ENCODE measurements at regions not wholly inside any gene's neighbourhood (a gene's known extent, or its start where the extent isn't known, plus 50 kb on each side); places are given as distances from the start of the nearest gene placed in this dataset.
A peak's percentile ranks its signal among the peaks of the same experiment; 100 is the strongest.

DNA sequence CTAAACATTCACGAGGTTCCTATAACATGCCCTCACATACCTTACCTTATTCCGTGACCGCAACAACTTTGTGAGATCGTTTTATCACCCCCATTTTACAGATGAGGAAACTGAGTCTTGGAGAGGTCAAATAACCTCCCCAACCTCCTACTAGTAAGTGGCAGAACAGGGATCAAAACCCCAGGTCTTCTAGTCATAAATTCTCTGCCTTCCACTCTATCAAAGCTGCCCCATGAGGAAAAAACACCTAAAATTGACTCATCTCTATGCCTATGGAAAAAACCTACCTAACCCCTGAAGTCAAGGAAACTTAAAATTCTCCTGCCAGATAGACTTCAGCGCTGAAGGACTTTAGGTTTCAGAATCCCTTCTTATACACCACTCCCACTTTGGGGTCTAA lies 69.5 kb upstream of the ERRFI1 start:
- Histone ChIP-seq H3K9me3 (ENCODE audit: control insufficient read depth in 1 of 2, low read length in 2 of 2) (no peaks in the 10 kb centered on the region), H3K36me3 (ENCODE audit: control insufficient read depth in 1 of 2, insufficient read depth in 2 of 2, low read length in 2 of 2) (no peaks in the 10 kb centered on the region), H3K27me3 (ENCODE audit: control insufficient read depth in 1 of 2, insufficient read depth in 2 of 2, low read length in 2 of 2) (no peaks in the 10 kb centered on the region), H3K4me3 (ENCODE audit: low read depth in 1 of 2, low read length in 2 of 2) (no peak overlapping the region), H3K4me1 (ENCODE audit: control insufficient read depth in 1 of 2, insufficient read depth in 2 of 2, low read length in 2 of 2) (peaks cover 29 to 53% of the 10 kb centered on the region in 2 donors), H3K27ac (ENCODE audit: low read depth, low read length) (peak overlapping the region; percentile 67), H3K9ac (ENCODE audit: low read depth in 1 of 2, low read length in 2 of 2) (peak overlapping the region in 1 of 2 donors; percentile 55)

DNA sequence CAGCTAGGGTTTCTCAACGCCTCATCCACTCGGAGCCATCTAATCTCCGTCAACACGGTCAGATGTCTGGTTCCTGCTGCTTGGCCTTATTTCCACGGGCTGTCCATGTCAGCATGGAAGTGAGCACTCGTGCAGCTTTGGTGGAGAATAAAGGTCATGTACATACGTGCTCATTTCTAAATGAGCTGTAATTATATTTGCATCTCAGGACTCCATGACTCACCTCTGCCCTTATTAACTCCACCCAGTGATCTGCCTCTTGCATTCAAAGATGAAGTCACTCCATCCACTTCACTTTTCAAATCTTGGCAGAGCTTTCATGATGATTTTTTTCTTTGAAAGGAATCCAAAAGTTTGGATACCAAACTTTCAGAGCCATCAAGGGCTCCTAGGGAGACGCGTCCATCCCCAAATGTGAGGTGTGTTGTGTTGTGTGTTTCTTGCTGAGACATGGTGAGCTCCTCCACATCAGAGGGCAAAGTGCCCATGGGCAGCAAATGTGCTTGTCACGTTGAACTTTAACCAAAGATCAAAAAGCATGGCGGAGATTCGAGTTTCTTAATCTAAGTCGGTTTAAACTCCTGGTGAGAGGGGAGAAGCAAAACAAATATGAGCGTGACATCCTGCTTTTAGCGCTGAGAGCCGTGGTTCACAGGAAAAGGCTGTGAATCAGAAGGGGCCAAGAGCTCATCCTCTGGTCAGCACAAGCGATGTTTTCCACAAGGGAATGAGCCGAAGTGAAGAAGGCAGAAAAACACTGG lies 68.6 kb upstream of the ERRFI1 start:
- Histone ChIP-seq H3K27ac (ENCODE audit: low read depth, low read length) (peak overlapping the region; percentile 65), H3K4me3 (ENCODE audit: low read depth in 1 of 2, low read length in 2 of 2) (peak overlapping the region; percentile 2 to 46), H3K9me3 (ENCODE audit: control insufficient read depth in 1 of 2, low read length in 2 of 2) (no peaks in the 10 kb centered on the region), H3K4me1 (ENCODE audit: control insufficient read depth in 1 of 2, insufficient read depth in 2 of 2, low read length in 2 of 2) (peaks cover 29 to 58% of the 10 kb centered on the region in 2 donors), H3K36me3 (ENCODE audit: control insufficient read depth in 1 of 2, insufficient read depth in 2 of 2, low read length in 2 of 2) (no peaks in the 10 kb centered on the region), H3K9ac (ENCODE audit: low read depth in 1 of 2, low read length in 2 of 2) (peak overlapping the region; percentile 13 to 19), H3K27me3 (ENCODE audit: control insufficient read depth in 1 of 2, insufficient read depth in 2 of 2, low read length in 2 of 2) (no peaks in the 10 kb centered on the region)

DNA sequence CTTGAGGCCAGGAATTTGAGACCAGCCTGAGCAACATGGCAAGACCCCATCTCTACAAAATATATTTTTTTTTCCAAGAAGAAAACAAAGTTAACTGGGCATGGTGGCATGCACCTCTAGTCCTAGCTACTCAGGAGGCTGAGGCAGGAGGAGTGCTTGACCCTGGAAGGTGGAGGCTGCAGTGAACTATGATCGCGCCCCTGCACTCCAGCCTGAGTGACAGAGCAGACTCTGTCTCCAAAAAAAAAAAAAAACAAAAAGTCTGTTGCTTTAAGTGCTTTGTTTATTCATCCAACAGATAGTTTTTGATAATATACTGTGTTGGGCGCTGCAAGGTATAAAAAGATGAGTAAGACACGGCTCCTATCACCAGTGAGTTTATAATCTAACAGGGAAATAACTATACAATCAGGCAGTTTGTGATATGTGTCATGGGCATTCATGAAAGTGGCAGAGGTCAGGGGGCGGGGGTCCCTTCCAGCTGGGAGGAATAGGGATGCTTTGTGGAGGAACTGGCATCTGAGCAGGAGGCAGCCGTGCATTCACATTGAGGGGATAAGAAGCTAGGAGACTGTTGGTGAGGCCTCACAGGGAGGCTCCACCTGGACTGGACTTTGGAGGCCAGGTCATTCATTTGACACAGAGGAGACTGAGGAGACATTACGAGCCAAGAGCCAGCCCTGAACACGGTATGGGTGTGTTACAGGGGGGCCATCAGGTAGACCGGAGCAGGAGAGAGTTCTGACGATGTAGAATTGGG lies 67.3 kb upstream of the ERRFI1 start:
- Histone ChIP-seq H3K9me3 (ENCODE audit: control insufficient read depth in 1 of 2, low read length in 2 of 2) (no peaks in the 10 kb centered on the region), H3K9ac (ENCODE audit: low read depth in 1 of 2, low read length in 2 of 2) (peak overlapping the region in 1 of 2 donors; percentile 1), H3K27me3 (ENCODE audit: control insufficient read depth in 1 of 2, insufficient read depth in 2 of 2, low read length in 2 of 2) (no peaks in the 10 kb centered on the region), H3K27ac (ENCODE audit: low read depth, low read length) (peak overlapping the region; percentile 55), H3K4me1 (ENCODE audit: control insufficient read depth in 1 of 2, insufficient read depth in 2 of 2, low read length in 2 of 2) (peaks cover 29 to 58% of the 10 kb centered on the region in 2 donors), H3K36me3 (ENCODE audit: control insufficient read depth in 1 of 2, insufficient read depth in 2 of 2, low read length in 2 of 2) (no peaks in the 10 kb centered on the region), H3K4me3 (ENCODE audit: low read depth in 1 of 2, low read length in 2 of 2) (peak overlapping the region in 1 of 2 donors; percentile 2)

DNA sequence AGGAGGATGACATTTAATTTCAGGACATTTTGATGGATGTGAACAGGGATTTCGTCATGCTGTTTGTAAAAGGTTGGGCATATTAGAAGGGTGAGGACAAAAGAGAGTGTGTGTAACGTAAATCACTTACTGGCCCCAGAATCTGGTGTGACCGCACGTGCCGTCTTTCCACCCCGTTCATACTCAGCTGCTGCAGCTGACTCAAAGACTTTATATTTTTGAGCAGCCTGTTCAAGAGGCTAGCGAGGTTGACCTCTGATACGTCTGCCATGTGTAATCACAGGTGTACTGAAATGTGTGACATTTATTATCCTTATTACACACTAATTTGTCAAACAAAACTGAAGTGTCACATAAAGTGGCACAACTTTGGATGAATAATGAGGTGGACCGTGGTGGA lies 66.5 kb upstream of the ERRFI1 start:
- no peaks in the 10 kb centered on the region for H3K27me3 ChIP-seq (ENCODE audit: control insufficient read depth in 1 of 2, insufficient read depth in 2 of 2, low read length in 2 of 2)
- H3K9me3 ChIP-seq (ENCODE audit: control insufficient read depth in 1 of 2, low read length in 2 of 2), result no peaks in the 10 kb centered on the region
- no peaks in the 10 kb centered on the region for H3K36me3 ChIP-seq (ENCODE audit: control insufficient read depth in 1 of 2, insufficient read depth in 2 of 2, low read length in 2 of 2)
- H3K27ac ChIP-seq (ENCODE audit: low read depth, low read length), result peak overlapping the region; percentile 44
- no peak overlapping the region for H3K4me3 ChIP-seq (ENCODE audit: low read depth in 1 of 2, low read length in 2 of 2)
- H3K9ac ChIP-seq (ENCODE audit: low read depth in 1 of 2, low read length in 2 of 2), result no peak overlapping the region
- H3K4me1 ChIP-seq (ENCODE audit: control insufficient read depth in 1 of 2, insufficient read depth in 2 of 2, low read length in 2 of 2), result peaks cover 26 to 54% of the 10 kb centered on the region in 2 donors

DNA sequence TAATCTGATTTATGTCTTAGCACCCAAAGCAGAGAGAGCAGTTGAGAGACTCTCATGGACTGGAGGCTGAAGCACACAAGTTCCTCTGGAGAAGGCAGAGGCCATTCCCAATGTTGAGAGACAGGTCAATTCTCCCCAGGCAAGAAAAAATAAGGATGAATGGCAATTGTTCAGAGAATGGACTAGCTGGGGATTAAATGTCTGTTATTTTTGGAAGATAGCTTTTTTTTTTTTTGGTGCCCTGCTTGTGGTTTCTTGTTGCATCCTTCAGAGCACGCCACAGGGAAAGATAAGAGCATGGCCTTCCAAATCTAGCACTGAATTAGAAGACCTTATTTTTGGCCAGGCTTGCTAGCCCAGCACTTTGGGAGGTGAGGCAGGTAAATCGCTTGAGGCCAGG lies 65.6 kb upstream of the ERRFI1 start:
- H3K36me3 ChIP-seq (ENCODE audit: control insufficient read depth in 1 of 2, insufficient read depth in 2 of 2, low read length in 2 of 2), result no peaks in the 10 kb centered on the region
- H3K4me3 ChIP-seq (ENCODE audit: low read depth in 1 of 2, low read length in 2 of 2), result no peak overlapping the region
- no peaks in the 10 kb centered on the region for H3K9me3 ChIP-seq (ENCODE audit: control insufficient read depth in 1 of 2, low read length in 2 of 2)
- peak overlapping the region; percentile 13 for H3K27ac ChIP-seq (ENCODE audit: low read depth, low read length)
- no peaks in the 10 kb centered on the region for H3K27me3 ChIP-seq (ENCODE audit: control insufficient read depth in 1 of 2, insufficient read depth in 2 of 2, low read length in 2 of 2)
- peak overlapping the region in 1 of 2 donors; percentile 26 for H3K9ac ChIP-seq (ENCODE audit: low read depth in 1 of 2, low read length in 2 of 2)
- H3K4me1 ChIP-seq (ENCODE audit: control insufficient read depth in 1 of 2, insufficient read depth in 2 of 2, low read length in 2 of 2), result peaks cover 26 to 44% of the 10 kb centered on the region in 2 donors

DNA sequence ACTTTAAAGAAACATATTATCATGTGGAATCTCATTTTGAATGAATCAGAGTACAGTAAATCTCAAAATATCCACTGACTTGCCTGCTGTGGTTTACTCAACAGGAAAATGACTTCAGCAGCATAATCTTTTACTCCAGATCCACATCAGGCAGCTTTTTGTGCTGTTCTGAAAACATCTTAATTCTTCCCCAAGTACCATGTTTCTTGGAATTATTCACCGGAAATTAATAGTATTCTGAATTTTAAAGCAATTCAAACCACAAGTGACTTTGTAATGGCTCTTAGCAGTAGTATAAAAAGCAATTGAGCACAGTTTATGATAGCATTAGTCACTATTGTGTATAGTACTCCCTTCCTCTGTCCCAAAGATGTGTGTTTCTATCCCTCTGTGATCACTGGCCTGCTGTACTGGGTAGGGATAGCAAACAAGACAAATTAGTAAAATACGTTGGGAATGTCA lies 64.2 kb upstream of the ERRFI1 start:
- no peak overlapping the region for H3K27ac ChIP-seq (ENCODE audit: low read depth, low read length)
- H3K36me3 ChIP-seq (ENCODE audit: control insufficient read depth in 1 of 2, insufficient read depth in 2 of 2, low read length in 2 of 2), result no peaks in the 10 kb centered on the region
- no peak overlapping the region for H3K9ac ChIP-seq (ENCODE audit: low read depth in 1 of 2, low read length in 2 of 2)
- no peaks in the 10 kb centered on the region for H3K27me3 ChIP-seq (ENCODE audit: control insufficient read depth in 1 of 2, insufficient read depth in 2 of 2, low read length in 2 of 2)
- H3K9me3 ChIP-seq (ENCODE audit: control insufficient read depth in 1 of 2, low read length in 2 of 2), result no peaks in the 10 kb centered on the region
- H3K4me3 ChIP-seq (ENCODE audit: low read depth in 1 of 2, low read length in 2 of 2), result no peak overlapping the region
- H3K4me1 ChIP-seq (ENCODE audit: control insufficient read depth in 1 of 2, insufficient read depth in 2 of 2, low read length in 2 of 2), result peaks cover 20 to 30% of the 10 kb centered on the region in 2 donors

DNA sequence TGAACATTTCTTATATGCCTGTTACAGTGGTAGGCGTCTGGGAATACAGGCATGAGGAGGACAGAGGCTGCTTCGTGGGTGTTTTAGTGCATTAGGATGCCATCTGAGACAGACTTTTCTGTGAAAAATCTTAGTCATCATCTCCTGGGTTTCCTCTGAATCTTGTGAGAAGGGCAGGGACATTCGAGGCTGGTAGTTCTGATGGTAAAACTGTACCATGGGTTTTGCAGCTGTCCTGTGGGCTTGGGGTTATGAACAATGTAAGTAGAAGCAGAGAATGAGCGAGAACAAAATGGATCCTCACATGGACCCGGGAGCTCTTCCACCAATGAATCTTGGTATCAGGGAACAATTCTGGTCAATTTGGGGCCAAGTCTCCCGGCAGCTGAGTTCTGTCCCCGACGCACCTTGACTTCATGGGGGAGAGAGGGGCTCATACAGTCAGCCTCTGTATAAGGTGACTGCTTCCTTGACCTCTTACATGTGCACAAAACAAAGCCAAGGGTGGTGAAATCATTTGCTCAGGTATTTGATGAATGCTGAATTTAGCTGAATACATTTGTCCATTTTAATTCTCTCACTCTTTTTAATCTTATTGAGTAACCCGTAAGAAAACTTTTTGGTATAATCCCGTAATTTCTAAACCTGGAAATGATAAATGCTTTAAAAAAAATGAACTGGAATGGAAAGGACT lies 63.6 kb upstream of the ERRFI1 start:
- no peak overlapping the region for H3K4me3 ChIP-seq (ENCODE audit: low read depth in 1 of 2, low read length in 2 of 2)
- H3K27ac ChIP-seq (ENCODE audit: low read depth, low read length), result no peak overlapping the region
- no peak overlapping the region for H3K9ac ChIP-seq (ENCODE audit: low read depth in 1 of 2, low read length in 2 of 2)
- H3K36me3 ChIP-seq (ENCODE audit: control insufficient read depth in 1 of 2, insufficient read depth in 2 of 2, low read length in 2 of 2), result no peaks in the 10 kb centered on the region
- H3K27me3 ChIP-seq (ENCODE audit: control insufficient read depth in 1 of 2, insufficient read depth in 2 of 2, low read length in 2 of 2), result no peaks in the 10 kb centered on the region
- H3K4me1 ChIP-seq (ENCODE audit: control insufficient read depth in 1 of 2, insufficient read depth in 2 of 2, low read length in 2 of 2), result peaks cover 20 to 26% of the 10 kb centered on the region in 2 donors
- H3K9me3 ChIP-seq (ENCODE audit: control insufficient read depth in 1 of 2, low read length in 2 of 2), result no peaks in the 10 kb centered on the region

DNA sequence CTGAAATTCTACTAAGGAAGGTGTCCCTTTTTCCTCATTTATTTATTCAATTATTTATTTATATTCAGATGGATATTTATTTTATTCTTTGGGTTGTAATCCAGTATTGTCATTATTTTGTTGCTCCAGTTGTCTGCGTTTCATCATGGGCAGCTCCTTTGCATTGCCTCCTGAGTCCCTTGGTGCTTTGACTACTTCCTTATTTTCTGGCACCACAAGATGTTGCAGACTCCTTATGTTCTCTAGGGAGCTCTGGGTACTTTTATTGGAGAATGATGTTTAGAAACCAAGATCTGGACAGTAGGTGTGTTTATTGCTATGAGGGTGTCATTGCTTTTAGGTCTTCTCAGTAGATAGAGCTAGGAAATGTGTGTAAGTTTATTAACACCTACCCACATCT lies 59.9 kb upstream of the ERRFI1 start:
- no peak overlapping the region for H3K9ac ChIP-seq (ENCODE audit: low read depth in 1 of 2, low read length in 2 of 2)
- no peak overlapping the region for H3K27ac ChIP-seq (ENCODE audit: low read depth, low read length)
- peaks cover 17 to 19% of the 10 kb centered on the region in 2 donors for H3K4me1 ChIP-seq (ENCODE audit: control insufficient read depth in 1 of 2, insufficient read depth in 2 of 2, low read length in 2 of 2)

DNA sequence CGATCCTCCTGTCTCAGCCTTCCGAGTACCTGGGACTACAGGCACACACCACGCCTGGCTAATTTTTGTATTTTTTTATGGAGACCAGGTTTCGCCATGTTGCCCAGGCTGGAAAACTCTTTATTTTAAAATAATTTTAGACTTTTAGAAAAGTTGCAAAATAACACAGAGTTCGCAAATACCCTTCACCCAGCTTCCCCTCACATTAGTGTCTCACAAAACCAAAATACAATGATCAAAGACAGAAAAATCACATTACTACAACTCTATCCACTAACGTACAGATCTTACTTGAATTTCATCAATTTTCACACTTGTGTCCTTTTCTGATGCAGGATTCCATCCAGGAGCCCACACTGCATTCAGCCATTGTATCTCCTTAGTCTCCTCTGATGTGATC lies 58.8 kb upstream of the ERRFI1 start:
- H3K36me3 ChIP-seq (ENCODE audit: control insufficient read depth in 1 of 2, insufficient read depth in 2 of 2, low read length in 2 of 2), result no peaks in the 10 kb centered on the region
- no peaks in the 10 kb centered on the region for H3K27me3 ChIP-seq (ENCODE audit: control insufficient read depth in 1 of 2, insufficient read depth in 2 of 2, low read length in 2 of 2)
- no peak overlapping the region for H3K27ac ChIP-seq (ENCODE audit: low read depth, low read length)
- no peak overlapping the region for H3K4me3 ChIP-seq (ENCODE audit: low read depth in 1 of 2, low read length in 2 of 2)
- H3K9ac ChIP-seq (ENCODE audit: low read depth in 1 of 2, low read length in 2 of 2), result no peak overlapping the region
- peaks cover 13 to 17% of the 10 kb centered on the region in 2 donors for H3K4me1 ChIP-seq (ENCODE audit: control insufficient read depth in 1 of 2, insufficient read depth in 2 of 2, low read length in 2 of 2)
- no peaks in the 10 kb centered on the region for H3K9me3 ChIP-seq (ENCODE audit: control insufficient read depth in 1 of 2, low read length in 2 of 2)

More for the DNA sequence above, 59.9 kb upstream of the ERRFI1 start:
- no peaks in the 10 kb centered on the region for H3K9me3 ChIP-seq (ENCODE audit: control insufficient read depth in 1 of 2, low read length in 2 of 2)
- H3K36me3 ChIP-seq (ENCODE audit: control insufficient read depth in 1 of 2, insufficient read depth in 2 of 2, low read length in 2 of 2), result no peaks in the 10 kb centered on the region
- H3K27me3 ChIP-seq (ENCODE audit: control insufficient read depth in 1 of 2, insufficient read depth in 2 of 2, low read length in 2 of 2), result no peaks in the 10 kb centered on the region
- H3K4me3 ChIP-seq (ENCODE audit: low read depth in 1 of 2, low read length in 2 of 2), result no peak overlapping the region

All from duodenal mucosa (tissue), 2 donors.